ENCODE measurements at regions not wholly inside any gene's neighbourhood (a gene's known extent, or its start where the extent isn't known, plus 50 kb on each side); places are given as distances from the start of the nearest gene placed in this dataset.

DNA sequence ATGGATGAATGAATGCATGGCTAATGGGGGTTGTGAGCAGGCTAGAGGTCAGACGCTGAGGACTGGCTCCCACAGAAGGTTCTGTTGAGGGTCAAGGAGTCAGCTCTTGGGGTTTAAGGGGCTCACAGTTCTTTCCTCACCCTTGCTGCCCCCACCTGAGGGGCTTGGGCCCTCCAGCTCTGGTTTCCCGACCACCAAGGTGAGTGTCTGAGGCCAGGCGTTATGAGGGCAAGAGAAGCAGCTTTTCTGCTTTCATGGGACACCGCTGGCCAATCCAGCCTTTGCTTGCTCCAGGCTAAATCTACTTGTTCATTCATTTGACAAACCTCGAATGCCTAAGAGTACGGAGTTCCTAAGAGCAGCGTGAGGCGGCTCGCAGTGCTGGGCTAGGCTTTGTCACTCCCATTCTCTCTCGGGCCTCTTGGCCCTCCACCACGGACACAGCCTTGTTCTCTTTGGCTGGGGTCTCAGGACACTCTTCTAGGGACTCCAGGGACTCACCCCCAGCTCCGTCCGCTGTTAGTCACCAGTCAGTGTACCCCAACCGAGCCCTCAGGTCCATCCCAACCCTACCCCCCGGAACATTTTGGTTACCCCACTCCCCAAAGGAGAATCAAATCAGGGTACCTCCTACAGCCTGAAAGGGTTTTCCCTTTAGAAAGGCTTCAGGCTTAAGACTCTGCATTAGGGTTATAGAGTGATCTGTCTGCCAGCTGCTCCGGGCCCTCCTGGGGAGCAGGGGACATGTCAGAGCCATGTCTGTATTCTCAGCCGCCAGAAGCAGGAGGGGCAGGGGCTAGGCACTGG lies 210.1 kb upstream of the MVB12B start:
- DNase-seq (ENCODE audit: missing footprints): no peak
- intact Hi-C loops (cut with DNase I): no loop called here
- no peak for ATAC-seq

DNA sequence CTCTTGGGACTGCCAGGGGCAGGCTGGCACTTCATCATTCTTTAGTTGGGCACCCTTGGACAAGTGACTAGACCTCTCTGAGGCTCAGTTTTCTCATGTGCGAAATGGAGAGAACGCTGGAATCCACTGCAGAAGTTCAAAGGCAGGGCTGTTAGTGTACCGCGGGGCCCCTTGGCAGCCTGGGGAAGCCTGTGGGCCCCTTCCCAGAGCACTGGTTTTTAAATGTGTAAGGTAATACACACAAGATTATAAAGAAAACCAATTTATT lies 209.5 kb upstream of the MVB12B start:
- DNase-seq (ENCODE audit: missing footprints) (no peak), ATAC-seq (no peak)
- intact Hi-C loops (cut with DNase I): no loop called here

DNA sequence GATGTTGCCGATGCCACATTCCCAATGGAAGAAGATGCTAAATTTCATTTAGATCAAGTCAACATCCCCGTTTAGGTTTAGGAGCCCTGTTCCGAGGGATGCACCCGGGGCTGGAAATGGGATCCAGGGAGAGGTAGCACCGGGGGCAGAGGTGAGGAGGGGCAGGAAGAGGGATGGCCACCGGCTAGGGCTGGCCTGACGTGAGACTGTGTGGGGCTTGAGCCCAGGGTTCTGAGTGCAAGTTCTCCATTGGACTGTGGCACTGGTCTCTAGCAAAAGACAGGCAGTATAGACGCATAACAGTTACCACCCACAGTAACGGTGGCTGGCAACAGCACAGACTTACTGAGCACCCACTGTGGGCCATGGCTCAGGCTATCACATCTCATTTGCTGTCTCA lies 209.0 kb upstream of the MVB12B start:
- no peak for DNase-seq (ENCODE audit: missing footprints)
- intact Hi-C loops (cut with DNase I): no loop called here
- no peak for ATAC-seq

DNA sequence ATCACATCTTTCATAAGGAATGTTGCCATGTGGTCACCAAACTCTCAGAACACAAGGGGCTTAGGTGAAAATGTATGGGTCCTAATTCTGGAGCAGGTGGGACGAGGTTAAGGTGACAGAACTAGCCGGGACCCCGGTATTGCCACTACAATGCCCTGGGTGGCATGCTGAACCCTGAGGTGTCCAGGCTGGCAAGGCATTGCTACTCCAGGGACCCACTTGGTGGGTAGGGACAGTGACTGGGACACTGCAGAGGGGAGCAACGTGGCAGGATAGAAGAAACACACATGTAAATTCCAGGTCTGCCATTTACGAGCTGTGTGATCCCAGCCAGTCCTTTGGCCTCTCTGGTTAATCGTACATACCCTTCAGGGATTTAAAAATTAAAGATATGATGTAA lies 206.9 kb upstream of the MVB12B start:
- DNase-seq (ENCODE audit: missing footprints) (no peak), ATAC-seq (no peak)
- intact Hi-C loops (cut with DNase I): no loop called here

DNA sequence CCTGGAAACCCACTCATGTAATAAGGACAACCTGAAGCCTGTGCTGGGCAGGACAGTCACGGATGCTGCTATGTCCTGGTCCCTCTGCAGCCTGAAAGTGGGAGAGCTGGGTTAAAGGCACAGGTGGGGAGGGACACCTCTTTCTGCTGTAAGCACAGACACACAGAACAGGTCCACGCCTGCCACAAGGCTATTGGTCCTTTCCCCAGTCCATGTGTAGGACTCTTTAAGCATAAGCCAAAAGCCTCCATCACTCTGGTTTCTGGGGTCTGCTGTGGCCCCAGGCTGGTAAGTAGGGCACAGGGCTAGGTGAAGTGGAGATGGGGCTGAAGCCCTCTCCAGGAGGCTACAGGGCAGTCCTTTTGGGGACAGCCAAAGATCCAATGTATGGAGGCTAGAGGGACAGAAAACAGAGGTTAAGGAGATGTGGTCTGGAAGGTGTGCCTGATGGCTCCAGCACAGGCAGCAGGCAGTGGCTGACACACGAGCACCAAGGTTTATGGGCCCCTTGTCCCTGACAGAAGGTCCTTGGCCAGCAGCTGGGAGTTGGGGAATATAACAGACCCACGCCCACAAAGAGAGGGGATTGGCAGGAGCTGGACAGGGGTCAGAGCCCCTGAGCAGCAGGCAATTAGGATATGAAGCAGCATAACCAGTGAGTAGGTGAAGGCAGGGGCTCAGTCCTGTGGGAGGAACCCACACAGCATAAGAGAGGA lies 203.6 kb upstream of the MVB12B start:
- intact Hi-C loops (cut with DNase I): no loop called here
- peak; percentile 46 for DNase-seq (ENCODE audit: missing footprints)
- no peak for ATAC-seq

DNA sequence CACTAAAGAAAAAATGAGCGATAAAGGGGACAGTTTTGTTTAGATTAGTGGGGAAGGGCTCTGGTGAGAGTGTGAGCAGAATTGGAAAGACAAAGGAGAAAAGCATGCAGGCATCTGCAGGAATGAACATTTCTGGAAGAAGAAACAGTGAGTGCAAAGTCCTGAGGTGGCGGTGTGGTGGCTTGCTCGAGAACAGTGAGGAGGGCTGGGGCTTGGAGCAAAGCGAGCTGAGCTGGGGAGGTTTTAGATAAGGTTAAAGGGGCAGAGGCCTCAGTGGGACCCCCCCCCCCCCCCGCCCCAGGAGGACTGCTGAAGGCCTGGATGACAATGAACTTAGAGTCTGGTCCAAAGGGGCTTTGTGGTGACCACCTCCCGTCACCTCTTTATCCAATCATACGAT lies 202.7 kb upstream of the MVB12B start:
- ATAC-seq (no peak), DNase-seq (ENCODE audit: missing footprints) (no peak)
- intact Hi-C loops (cut with DNase I): no loop called here

DNA sequence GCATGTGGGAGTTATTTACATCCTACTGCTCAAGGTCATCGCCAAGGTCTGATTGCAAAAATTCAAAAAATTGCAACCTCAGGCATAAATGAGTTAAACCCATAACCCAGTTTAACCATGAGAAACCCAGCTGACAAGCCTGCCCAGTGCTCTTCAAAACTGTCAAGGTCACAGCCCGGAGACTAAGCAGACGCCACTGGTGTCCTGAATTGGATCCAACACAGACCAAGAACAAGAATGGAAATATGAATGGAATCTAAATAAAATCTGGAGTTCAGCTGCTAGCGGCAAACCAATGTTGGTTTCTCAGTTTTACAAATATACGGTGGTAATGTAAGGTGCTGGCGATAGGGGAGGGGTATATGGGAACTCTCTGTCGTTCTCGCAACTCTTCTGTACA lies 201.5 kb upstream of the MVB12B start:
- intact Hi-C loops (cut with DNase I): no loop called here
- DNase-seq (ENCODE audit: missing footprints): no peak
- ATAC-seq: peak; percentile 40

DNA sequence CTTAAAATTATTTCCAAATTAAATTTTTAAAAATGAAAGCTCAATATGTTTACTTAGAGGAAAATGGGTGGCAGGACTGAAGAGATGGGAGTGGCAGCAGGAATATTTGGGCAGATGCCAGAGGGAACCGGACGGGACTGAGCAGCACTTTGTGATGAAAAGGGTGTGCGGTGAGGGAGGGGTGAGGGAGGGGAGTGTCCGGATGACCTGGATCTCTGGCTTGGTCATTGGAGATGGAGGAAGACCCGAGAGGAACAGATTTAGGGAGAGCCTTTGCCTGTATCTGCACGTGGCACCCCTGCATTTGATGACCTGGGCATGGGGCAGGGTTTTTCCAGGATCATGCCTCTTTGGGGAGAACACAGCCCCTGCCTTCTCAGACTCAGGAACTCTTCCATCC lies 201.1 kb upstream of the MVB12B start:
- ATAC-seq: no peak
- intact Hi-C loops (cut with DNase I): no loop called here
- no peak for DNase-seq (ENCODE audit: missing footprints)

DNA sequence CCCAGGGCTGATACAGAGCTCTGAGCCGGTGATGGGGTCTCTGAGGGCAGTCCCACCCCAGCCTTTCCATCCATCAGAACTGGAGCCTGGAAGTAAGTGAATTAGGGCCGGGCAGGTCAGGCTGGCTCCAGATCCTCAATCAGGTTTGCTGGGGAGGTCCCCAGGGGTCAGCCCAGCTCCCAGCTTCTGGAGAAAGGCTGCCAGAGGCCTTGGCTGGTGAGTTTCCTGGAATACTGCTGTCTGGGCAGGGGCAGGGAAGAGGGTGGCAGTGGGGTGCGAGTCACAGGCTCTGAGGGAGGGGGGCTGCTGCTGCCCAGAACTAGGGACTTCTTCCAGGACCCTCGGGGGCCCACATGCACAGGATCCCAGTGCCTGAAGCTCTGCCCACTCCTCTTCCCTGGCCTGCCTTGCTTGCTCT lies 200.6 kb upstream of the MVB12B start:
- ATAC-seq (no peak), DNase-seq (ENCODE audit: missing footprints) (peak; percentile 49)
- intact Hi-C loops (cut with DNase I): no loop called here

DNA sequence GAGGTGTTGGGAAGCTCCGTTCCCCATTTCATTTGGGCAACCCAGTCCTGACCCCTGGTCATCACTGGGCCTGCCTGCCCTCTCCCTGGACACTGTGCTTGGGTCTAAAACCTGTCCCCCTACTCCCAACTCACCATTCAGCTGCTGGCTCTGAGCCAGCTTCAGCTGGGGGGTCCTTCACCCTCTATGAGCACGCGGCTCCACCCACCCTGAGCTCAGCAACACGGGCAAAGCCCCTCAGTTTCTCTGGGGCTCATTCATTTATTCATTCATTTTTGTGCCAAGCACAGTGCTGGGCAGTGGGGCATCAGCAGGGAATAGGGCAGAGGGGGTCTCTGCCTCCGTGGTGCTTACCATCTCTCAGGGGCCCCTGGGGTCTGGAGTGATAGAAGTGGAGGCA lies 199.8 kb upstream of the MVB12B start:
- DNase-seq (ENCODE audit: missing footprints) (no peak), ATAC-seq (no peak)
- intact Hi-C loops (cut with DNase I): no loop called here

DNA sequence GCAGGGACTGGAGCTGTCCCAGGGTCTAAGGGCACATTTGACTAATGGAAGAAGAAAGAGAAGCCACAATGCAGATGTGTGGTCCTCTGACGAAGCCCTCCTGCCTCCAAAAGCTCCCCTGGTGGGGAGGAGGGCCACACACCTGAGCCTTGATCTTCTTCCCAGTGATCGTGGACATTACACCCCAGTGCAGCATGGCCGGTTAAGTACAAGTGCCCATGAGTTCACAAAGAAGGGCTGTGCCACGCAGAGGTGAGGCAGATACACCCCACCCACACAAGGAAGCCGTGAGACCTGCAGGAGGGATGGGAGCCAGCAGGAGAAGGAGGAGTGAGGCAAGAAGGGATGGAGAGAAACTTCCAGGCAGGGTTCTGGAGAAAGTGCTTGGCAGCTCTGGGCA lies 199.0 kb upstream of the MVB12B start:
- intact Hi-C loops (cut with DNase I): no loop called here
- no peak for ATAC-seq
- no peak for DNase-seq (ENCODE audit: missing footprints)

DNA sequence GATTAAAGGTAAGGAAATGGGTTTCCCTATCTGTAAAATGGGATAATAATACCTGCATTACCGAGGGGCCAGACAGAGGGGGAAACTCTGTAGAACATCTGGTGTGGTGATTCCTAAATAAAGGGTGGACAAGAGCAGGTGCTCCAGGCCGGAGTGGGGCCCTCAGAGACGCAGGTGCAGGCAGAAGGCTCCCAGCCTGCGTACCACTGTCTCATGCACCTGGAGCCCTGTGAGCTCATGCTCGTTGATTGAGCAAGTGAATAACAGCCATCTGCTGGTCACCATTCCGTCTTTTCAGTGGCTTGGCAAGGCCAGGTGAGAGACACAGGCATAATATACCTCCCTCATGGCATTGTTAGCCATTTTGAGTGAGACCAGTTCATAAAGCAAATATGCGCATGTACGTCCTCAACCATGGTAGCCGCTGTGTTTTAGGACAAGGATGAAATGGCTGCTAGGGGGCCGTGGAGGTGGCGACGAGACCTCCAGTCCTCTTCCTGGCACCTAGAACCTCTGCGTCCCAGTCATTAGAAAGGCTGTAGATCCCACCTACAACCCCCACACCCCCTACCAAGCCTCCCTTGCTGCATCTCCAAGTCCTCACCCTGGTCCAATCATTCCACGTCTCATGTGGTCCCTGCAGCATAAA lies 198.0 kb upstream of the MVB12B start:
- DNase-seq (ENCODE audit: missing footprints) (no peak), ATAC-seq (no peak)
- intact Hi-C loops (cut with DNase I): no loop called here

DNA sequence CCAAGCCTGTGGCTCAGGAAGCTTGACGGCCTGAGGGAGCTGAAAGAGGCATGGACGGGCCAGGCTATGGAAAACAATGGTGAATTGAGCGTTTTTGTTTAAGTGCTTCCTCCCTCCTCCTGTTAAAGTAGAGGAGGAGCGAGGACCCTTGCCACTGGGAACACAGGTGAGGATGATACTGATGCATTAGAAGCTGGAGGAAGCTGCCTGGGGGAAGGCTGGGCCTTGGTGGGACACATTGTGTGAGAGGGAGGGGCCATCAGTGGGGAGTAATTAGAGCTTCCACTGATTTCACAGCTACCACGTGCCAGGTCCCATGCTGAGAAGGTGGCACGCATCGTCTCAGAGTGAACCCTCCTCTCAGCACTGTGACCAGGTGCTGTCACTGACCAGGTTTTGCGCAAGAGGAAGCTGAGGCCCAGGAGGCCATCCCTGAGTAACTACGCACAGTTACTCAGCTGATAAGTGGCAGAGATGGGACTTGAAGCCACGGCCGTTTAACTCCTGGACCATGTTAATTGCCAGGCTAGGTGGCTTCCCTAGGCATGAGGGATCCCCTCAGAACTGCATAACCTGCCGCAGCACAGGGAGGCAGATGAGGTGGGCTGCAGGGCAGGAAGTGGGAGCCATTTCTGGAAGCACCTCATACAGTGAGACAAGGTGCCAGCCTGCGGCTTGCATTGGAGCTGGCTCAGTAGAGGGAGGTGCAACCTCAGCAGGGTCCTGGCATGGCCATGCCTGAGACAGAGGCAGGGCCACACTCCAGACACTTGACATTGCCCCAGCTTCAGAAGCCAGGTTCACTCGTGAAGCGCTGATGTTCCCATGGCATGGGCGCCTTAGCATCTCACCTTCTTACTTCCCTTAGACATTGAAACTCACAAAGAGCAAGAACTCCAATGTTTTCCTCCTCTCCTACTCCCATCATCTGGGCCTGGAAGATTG lies 195.3 kb upstream of the MVB12B start:
- no peak for DNase-seq (ENCODE audit: missing footprints)
- intact Hi-C loops (cut with DNase I): no loop called here
- no peak for ATAC-seq

DNA sequence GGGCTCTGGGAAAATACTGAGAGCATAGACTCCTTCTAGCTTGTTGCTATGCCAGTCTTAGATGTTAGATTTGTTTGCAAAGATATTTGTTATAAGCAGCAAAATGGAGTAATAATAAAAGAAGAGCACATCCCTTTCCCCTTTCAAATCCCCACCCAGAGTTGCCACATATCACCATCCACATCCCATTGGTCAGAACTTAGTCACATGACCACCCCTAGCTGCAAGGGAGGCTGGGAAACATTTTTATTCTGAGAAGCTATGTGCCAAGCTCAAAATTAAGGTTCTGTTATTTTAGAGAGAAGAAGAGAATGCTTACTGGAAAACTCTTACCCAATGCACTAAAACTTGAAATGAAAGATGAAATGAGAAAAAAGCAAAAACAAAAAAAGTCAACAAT lies 193.9 kb upstream of the MVB12B start:
- intact Hi-C loops (cut with DNase I): no loop called here
- ATAC-seq (no peak), DNase-seq (ENCODE audit: missing footprints) (no peak)

DNA sequence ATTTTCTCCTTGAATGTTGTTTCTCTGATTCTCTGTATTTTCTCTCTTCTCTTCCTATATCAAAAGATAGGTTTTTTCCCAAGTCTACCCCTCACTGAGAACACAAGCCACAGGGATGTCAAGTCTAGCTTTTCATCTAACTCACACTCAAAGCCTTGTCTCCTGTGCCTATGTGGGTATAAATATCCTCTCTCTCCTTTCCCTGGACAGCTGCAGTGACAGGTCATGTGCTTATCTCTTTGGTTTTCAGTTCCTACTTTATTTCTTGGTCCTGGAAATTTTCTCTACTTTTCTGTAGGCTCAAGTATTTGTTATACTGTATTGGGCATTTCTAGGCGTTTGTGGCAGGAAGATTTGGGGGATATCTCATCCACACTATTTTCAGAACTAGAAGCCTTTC lies 182.4 kb upstream of the MVB12B start:
- no peak for DNase-seq (ENCODE audit: missing footprints)
- peak; percentile 58 for ATAC-seq
- intact Hi-C loops (cut with DNase I): no loop called here

DNA sequence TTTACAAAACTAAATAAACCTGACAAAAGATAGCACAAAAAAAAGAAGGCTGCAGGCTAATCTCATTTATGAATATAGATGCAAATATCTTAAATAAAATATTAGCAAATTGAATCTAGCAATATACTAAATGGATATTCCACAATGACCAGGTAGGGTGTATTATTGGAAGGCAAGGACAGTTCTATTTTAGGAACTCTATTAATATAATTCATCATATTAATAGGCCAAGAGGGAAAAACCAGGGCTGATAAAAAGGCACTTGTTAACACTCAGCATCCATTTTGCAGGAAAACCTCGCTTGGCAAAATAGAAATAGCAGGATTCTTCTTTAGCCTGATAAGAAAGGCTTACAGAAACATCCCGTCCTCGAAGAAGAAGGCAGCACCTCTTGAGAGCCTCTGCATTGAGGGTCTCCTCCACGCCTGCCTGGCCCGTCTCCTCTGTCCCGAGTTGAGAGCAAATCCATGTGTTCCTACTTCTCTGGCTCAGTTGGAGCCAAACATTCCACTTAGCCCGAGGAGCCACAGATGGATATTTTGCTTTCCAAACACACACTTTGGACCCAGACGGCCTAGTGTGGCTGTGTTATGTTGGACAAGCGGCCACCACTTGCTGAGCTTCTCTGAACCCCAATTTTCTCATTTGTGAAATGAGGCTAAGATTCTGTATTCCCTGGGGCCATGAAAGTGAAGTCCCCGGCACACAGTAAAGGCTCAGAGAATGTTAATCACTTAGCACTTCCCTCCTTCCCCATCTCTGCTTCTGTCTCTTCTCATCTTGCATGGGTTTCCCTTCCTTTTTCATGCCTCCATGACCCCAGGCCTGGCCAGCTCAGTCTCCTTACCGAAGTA lies 181.8 kb upstream of the MVB12B start:
- ATAC-seq (peak; percentile 59), DNase-seq (ENCODE audit: missing footprints) (no peak)
- intact Hi-C loops (cut with DNase I): no loop called here

DNA sequence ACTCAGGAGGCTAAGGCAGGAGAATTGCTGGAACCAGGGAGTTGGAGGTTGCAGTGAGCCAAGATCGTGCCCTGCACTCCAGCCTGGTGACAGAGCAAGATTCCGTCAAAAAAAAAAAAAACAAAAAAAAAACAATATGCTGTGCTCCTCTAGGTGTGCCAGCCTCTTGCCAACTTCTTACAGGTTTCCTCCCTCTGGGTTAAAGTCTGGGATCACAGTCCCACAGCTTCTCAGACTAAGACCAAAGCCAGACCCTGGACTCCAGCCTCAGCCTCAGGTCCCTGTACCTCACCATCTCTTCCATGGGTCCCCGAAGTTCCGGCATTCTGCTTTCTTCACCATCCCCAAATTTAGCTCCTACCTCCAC lies 180.8 kb upstream of the MVB12B start:
- intact Hi-C loops (cut with DNase I): no loop called here
- no peak for ATAC-seq
- DNase-seq (ENCODE audit: missing footprints): no peak

DNA sequence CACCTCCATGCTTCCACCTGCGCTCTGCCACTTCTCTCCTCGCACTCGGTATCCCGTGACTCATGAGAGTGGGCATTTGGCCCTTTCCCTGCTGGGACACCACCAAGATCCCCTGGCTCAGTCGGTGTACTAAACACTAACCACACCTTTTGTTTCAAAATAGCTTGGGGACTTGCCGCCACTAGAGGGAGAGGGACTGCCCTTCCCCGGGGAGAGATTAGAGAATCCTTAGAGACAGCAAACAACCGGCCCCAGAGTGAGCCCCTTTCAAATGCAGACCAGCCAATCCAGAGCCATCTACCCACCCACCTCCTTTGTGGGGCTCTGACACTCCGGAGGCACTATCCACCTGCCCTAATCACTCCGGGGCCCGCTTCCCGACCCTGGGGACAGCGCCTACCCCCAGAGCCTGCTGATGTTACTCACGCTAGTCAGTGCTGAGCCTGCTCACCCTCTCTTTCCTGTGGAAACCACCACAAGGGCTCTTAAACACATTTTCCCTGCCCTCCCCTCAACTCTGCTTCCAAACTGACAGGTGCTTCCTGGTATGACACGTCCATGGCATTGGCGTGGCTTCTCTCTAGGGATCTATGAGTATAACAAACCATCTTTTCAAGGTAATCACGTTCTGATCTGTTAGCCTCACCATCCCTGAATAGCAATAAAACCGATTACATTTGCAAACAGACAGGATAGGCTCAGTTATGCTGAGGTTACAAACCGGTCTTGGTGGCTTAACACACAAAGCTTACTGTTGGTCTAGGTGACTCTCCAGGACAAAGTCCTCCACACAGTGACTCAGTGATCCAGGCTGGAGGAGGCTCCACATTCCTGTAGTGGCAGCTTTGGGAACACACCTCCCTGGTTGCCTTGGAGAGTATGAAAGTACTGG lies 180.1 kb upstream of the MVB12B start:
- intact Hi-C loops (cut with DNase I): no loop called here
- no peak for DNase-seq (ENCODE audit: missing footprints)
- peak; percentile 55 for ATAC-seq
